Fibroblast of villous mesenchyme (primary cell): ENCODE measurements at regions not wholly inside any gene's neighbourhood (a gene's known extent, or its start where the extent isn't known, plus 50 kb on each side); places are given as distances from the start of the nearest gene placed in this dataset.

Experiments
- DNase-seq: peaks from one replicate; pipeline ENCODE4 v3.0.0-alpha.2; 2010; ENCODE audit warnings: low read depth
- H3K4me3 ChIP-seq: 2 replicates; pipeline ENCODE4 v1.5.1; 2011; ENCODE audit warnings: low read depth, mild to moderate bottlenecking, low read length
- TF ChIP-seq, protein P1 (sequence below): IDR thresholded peaks from 2 replicates; pipeline ENCODE4 v1.5.1; 2012; ENCODE audit warnings: low read depth, mild to moderate bottlenecking, low read length; ENCODE audit not compliant: insufficient read depth

DNA sequence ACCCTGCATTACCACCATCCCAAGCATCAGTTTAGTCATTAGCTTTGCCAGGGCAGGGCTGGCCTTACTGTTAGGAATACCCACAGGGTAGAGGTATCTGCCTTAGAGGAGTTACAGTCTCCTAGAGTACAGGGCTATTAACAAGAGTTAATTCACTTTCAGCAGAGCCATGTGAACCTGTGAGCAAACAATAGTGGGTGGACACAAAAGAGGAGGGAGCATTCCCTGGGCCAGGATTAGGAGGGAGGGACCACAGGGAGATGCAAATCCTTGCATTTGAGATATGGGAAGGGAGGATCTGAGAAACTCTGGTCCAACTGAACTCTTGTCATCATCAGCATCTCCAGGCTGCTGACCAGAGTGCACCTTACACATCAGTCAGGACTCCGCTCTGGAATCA lies 51.1 kb upstream of the IGSF21 start:
- H3K4me3 ChIP-seq: no peak overlapping the region
- DNase-seq: no peak
- TF ChIP-seq, protein P1, sequence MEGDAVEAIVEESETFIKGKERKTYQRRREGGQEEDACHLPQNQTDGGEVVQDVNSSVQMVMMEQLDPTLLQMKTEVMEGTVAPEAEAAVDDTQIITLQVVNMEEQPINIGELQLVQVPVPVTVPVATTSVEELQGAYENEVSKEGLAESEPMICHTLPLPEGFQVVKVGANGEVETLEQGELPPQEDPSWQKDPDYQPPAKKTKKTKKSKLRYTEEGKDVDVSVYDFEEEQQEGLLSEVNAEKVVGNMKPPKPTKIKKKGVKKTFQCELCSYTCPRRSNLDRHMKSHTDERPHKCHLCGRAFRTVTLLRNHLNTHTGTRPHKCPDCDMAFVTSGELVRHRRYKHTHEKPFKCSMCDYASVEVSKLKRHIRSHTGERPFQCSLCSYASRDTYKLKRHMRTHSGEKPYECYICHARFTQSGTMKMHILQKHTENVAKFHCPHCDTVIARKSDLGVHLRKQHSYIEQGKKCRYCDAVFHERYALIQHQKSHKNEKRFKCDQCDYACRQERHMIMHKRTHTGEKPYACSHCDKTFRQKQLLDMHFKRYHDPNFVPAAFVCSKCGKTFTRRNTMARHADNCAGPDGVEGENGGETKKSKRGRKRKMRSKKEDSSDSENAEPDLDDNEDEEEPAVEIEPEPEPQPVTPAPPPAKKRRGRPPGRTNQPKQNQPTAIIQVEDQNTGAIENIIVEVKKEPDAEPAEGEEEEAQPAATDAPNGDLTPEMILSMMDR: no peak

- no peak for DNase-seq
- H3K4me3 ChIP-seq: no peak overlapping the region
- TF ChIP-seq, protein P1: no peak
Observed at GRCh38 chr1:18057623-18058022, 50.0 kb upstream of the IGSF21 start.
